ENCODE measurements at regions not wholly inside any gene's neighbourhood (a gene's known extent, or its start where the extent isn't known, plus 50 kb on each side); places are given as distances from the start of the nearest gene placed in this dataset.
"Not testable (repeated sequence)": the region's sequence is repeated elsewhere in the genome, so short reads cannot be mapped to it uniquely, and the experiment has no call there.

DNA sequence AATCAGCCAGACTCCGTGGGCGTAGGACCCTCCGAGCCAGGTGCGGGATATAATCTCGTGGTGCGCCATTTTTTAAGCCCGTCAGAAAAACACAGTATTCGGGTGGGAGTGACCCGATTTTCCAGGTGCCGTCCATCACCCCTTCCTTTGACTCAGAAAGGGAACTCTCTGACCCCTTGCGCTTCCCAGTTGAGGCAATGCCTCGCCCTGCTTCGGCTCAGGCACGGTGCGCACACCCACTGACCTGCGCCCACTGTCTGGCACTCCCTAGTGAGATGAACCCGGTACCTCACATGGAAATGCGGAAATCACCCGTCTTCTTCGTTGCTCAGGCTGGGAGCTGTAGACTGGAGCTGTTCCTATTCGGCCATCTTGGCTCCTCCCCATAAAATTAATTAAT, 1366.5 kb downstream of the LRFN5 start:
- TF ChIP-seq POLR2A (IDR thresholded peaks at IDR 0.05): not testable (repeated sequence)
- TF ChIP-seq, protein P1, sequence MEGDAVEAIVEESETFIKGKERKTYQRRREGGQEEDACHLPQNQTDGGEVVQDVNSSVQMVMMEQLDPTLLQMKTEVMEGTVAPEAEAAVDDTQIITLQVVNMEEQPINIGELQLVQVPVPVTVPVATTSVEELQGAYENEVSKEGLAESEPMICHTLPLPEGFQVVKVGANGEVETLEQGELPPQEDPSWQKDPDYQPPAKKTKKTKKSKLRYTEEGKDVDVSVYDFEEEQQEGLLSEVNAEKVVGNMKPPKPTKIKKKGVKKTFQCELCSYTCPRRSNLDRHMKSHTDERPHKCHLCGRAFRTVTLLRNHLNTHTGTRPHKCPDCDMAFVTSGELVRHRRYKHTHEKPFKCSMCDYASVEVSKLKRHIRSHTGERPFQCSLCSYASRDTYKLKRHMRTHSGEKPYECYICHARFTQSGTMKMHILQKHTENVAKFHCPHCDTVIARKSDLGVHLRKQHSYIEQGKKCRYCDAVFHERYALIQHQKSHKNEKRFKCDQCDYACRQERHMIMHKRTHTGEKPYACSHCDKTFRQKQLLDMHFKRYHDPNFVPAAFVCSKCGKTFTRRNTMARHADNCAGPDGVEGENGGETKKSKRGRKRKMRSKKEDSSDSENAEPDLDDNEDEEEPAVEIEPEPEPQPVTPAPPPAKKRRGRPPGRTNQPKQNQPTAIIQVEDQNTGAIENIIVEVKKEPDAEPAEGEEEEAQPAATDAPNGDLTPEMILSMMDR (IDR thresholded peaks at IDR 0.05): not testable (repeated sequence)
